ENCODE measurements at regions not wholly inside any gene's neighbourhood (a gene's known extent, or its start where the extent isn't known, plus 50 kb on each side); places are given as distances from the start of the nearest gene placed in this dataset.

DNA sequence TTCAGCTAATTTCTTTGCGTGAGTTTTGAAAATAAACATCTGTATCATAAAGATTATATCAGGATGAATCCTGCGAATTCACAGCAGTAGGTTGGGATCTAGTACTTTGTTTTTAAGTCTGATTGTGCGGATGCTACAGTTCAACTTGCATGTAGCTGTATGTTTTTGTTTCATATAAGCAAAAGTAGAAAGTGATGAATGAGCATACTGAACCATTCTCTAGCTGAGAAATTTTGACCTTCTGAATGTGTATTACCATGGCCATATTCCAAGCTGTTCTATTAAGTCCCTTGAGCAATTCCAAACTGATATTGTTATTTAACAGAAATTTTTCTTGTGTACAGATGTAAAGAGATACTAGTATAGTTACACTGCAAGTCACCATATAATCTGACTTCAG is 358.8 kb upstream of the MEOX2 start:
- TF ChIP-seq REST (IDR thresholded peaks at IDR 0.05; ENCODE audit: insufficient read depth in 1 of 2, low read depth in 2 of 2, low read length in 1 of 2), result no peak
- no peak for TF ChIP-seq CTCF (IDR thresholded peaks at IDR 0.05)
- TF ChIP-seq POLR2AphosphoS5 (IDR thresholded peaks at IDR 0.05; ENCODE audit: low read depth, low read length), result no peak
- no peak for TF ChIP-seq TCF7L2 (IDR thresholded peaks at IDR 0.05; ENCODE audit: low read depth, low read length)
- TF ChIP-seq SIN3A (IDR thresholded peaks at IDR 0.05; ENCODE audit: borderline replicate concordance, insufficient read depth, low read depth, low read length), result no peak

Measured in Panc1 (cell line).